GM12878 (cell line): ENCODE measurements at regions not wholly inside any gene's neighbourhood (a gene's known extent, or its start where the extent isn't known, plus 50 kb on each side); places are given as distances from the start of the nearest gene placed in this dataset.

Experiments used
- CBFB ChIP-seq: IDR thresholded peaks from 2 replicates; pipeline ENCODE4 v1.6.1; 2016; ENCODE audit warnings: antibody characterized with exemption, low read depth
- GATAD2B ChIP-seq: fragments of 450-650 bp; conservative IDR thresholded peaks from 2 replicates; pipeline ENCODE4 v1.6.1; 2017; ENCODE audit warnings: low read depth, mild to moderate bottlenecking, moderate library complexity
- HDAC6 ChIP-seq: fragments of 200-600 bp; sonication (generic); IDR thresholded peaks from one replicate; pipeline ENCODE4 v1.8.0; 2017; ENCODE audit warnings: antibody characterized with exemption; ENCODE audit not compliant: unreplicated experiment
- IRF5 ChIP-seq: fragments of 450-650 bp; IDR thresholded peaks from 2 replicates; pipeline ENCODE4 v1.6.1; 2017; ENCODE audit warnings: borderline replicate concordance
- JUNB ChIP-seq: IDR thresholded peaks from 2 replicates; pipeline ENCODE4 v1.6.1; 2016; ENCODE audit warnings: antibody characterized with exemption, mild to moderate bottlenecking
- NFYA ChIP-seq: IDR thresholded peaks from 2 replicates; pipeline ENCODE4 v1.6.1; 2011; ENCODE audit warnings: low read depth, mild to moderate bottlenecking, low read length, improper control_type of control experiment, borderline replicate concordance
- PAX5 ChIP-seq: IDR thresholded peaks from 2 replicates; pipeline ENCODE4 v1.6.1; 2011; ENCODE audit warnings: low read depth, low read length, borderline replicate concordance
- ZNF592 ChIP-seq: fragments of 450-650 bp; IDR thresholded peaks from 2 replicates; pipeline ENCODE4 v1.6.1; 2017; ENCODE audit warnings: mild to moderate bottlenecking, moderate library complexity
- TF ChIP-seq, protein P1 (sequence below): IDR thresholded peaks from 2 replicates; pipeline ENCODE4 v1.6.1; 2011; ENCODE audit warnings: borderline replicate concordance, low read depth, mild to moderate bottlenecking, moderate library complexity, low read length; ENCODE audit not compliant: insufficient read depth, poor library complexity, severe bottlenecking

DNA sequence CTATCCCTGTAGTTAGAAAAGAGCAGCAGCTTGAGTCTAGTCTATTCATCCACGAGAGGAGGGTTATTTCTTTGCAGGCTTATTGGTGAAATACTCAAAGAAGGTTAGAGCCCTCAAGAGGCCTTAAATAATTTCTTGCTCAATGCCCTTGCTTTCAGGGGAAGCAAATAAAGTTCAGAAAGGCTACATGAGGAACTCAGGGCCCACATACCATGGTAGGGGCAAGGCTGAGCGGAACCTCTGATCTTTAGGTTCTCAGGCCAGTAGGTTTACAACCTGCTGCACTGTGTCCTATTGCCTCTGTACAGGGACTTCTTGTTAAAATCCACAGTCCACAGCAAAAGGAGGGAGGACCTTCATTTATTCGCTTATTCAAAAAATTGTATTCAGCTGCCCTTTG, 101.7 kb downstream of the ADAMTS15 start (continued):
- TF ChIP-seq, protein P1, sequence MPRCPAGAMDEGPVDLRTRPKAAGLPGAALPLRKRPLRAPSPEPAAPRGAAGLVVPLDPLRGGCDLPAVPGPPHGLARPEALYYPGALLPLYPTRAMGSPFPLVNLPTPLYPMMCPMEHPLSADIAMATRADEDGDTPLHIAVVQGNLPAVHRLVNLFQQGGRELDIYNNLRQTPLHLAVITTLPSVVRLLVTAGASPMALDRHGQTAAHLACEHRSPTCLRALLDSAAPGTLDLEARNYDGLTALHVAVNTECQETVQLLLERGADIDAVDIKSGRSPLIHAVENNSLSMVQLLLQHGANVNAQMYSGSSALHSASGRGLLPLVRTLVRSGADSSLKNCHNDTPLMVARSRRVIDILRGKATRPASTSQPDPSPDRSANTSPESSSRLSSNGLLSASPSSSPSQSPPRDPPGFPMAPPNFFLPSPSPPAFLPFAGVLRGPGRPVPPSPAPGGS: no peak
- TF ChIP-seq HDAC6 (no peak), PAX5 (no peak), ZNF592 (no peak), CBFB (no peak), JUNB (no peak), GATAD2B (no peak), NFYA (no peak), IRF5 (no peak)
